Hematopoietic multipotent progenitor cell (in vitro differentiated cells): ENCODE measurements at regions not wholly inside any gene's neighbourhood (a gene's known extent, or its start where the extent isn't known, plus 50 kb on each side); places are given as distances from the start of the nearest gene placed in this dataset.
A peak's percentile ranks its signal among the peaks of the same experiment; 100 is the strongest.
"Not testable (repeated sequence)": the region's sequence is repeated elsewhere in the genome, so short reads cannot be mapped to it uniquely, and the experiment has no call there.

Source experiments
- DNase-seq, 3 donors: peaks; one replicate each; pipeline ENCODE4 v3.0.0-alpha.2; 2011 to 2015; ENCODE audit warnings: low read depth in 2 of 3, low spot score in 2 of 3

DNA sequence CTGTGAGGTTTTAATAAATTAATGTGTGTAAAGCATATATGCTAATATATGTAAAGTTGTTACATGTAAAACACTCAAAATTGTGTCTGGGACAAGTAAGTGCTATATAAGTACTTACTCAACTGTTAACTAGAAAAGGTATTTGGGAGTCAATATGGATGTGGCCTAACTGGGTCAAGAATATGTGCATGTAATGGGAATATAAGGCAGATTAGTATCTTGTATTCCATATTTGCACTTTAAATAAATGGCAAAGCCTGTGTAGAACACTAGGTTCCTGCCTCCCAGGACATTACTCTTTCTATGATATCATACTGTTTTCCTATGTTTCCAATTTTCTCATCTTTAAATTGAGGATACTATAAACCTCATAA, 270.6 kb downstream of the FBXO8 start:
- no peak for DNase-seq

DNA sequence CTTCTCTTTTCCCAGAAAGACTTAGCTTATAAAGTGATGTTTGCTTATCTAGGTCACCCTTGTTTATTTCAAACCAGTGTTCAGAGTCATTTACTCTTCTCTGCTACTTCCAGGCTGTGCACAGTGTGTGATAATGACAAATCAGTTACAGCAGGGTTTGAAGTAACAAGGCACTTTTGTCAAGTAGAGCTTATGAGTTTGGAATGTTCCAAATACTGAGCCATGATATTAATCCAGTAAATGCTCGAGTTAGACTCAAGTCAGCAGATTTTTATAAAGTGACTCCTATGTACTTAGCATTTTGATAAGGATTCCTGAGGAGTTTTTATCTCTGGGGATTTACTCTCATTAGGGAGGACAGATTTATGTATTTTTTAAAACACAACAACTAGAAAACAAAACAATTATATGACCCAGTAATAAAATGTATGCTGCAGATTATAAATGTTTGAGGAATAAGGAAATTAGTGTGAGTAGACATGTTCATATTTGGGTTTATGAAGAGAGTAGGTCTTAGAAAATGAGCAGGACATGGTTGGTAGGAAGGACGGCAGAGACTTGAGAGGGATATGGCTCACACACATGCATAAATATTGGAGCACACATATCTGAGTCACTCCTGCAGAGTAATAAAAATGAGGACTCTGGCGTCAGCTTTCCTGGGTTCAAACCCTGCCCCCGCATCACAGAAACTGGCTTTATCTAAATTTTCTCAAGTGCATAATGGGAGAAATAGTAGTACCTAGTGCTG, 271.2 kb downstream of the FBXO8 start:
- DNase-seq = no peak

DNA sequence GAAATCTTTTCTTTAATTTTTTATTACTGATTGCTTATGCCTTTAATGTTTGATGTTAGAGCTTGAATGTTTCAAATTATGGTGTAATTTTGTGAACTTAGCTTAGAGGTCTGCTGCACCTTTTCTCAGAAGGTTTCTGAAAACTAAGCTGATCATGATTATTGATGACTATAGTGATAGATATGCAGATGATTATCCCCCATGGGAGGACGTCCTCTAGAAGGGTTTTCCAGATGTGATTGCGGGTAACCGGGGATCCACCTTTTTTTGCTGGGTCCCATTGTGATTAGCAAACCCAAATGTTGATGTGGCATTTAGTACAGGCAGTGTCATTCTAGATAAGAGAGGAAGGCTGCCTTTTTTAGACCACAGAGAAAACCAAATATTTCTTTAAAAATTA, 272.9 kb downstream of the FBXO8 start:
- DNase-seq = no peak

DNA sequence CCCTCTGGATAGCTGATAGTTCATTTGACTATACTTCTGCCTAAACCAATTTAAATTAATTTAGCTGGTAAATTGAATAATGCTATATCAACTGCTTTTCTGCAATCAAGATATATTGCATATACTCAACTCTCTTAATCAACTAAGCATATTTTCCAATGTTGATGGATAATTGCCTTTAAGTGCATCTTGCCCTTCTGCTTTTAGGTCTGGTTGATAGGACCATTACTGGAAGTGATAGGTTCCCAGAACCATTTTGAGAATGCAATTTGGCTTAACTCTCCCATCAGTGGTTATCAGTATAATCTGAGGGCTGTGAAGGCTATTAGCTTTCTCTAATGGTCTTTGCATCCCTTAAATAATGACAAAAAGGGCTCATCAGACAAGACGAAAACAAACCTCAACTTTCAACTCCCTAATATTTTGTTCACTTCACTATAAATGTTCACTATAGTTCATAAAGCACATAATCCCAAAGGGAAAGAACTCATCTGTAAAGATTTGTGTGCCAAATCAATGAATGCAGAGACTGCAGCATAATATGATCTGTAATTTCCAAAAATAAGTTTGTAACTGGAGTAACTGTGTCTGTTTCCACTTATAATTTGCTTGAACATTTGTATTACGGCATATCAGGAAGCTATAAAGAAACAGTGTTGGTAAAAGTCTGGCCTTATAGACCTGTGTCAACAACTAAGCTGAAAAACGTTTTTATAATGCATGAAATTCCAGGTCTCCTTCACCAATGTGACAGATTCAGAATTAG, 273.6 kb downstream of the FBXO8 start:
- DNase-seq = no peak

DNA sequence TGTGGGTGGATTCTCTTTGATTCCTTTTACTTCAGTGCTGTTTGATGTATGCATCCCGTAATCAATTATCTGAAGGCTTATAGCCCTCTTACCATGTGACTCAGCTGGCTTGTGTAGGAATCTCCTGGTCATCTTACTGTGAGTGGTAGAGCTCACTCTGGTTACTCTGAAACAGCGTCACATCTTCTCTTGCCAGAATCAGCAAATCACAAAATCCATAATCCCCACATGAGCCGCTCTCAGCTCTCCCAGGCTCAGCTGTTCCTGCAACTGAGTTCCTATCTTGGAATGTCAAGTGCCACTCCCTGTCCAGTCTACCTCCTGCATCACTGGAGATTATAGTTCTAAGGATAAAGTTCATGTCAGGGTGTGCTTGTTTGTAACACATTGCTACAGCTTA, 278.0 kb downstream of the FBXO8 start:
- no peak for DNase-seq

DNA sequence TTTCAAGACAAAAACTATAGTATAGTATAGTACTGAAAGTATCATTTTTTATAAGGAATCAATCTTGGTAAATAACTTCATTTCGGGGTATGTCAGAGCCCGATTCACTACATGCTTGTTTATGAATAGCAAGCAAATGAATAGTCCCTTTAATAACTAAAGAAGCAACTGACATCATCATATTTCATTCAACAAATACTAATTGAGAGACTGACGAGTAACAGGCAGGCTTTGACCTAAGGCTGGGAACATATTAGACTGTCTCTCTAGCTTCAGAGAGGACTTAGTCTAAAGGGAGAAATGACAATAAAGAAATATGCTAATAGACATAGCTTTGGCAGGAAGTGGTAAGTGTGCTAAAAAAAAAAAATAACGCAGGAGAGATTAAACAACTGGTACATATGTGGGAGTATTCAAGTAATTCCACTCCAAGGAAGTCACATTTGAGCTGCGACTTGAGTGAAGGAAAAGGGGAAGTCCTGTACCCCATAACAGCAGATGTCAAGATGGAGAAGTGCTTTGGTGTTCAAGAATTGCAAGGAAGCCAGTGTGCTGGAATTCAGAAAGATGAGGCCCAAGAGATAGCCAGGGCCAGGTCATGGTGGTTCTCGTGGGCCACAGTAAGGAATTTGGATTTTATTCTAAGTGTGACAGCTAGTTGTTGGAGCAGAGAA, 284.9 kb downstream of the FBXO8 start:
- DNase-seq = peak in 2 of 3 donors; percentile 6 to 52

DNA sequence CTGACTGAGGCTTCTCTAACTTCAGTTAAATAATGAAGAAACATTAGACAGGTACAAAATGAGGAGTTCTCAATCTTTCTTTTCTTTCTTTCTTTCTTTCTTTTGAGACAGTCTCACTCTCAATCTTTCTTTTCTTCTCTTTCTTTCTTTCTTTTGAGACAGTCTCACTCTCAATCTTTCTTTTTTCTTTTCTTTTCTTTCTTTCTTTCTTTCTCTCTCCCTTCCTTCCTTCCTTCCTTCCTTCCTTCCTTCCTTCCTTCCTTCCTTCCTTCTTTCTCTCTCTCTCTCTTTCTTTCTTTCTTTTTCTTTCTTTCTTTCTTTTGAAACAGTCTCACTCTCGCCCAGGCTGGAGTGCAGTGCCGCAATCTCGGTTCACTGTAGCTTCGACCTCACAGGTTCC, 287.7 kb downstream of the FBXO8 start:
- not testable (repeated sequence) for DNase-seq

DNA sequence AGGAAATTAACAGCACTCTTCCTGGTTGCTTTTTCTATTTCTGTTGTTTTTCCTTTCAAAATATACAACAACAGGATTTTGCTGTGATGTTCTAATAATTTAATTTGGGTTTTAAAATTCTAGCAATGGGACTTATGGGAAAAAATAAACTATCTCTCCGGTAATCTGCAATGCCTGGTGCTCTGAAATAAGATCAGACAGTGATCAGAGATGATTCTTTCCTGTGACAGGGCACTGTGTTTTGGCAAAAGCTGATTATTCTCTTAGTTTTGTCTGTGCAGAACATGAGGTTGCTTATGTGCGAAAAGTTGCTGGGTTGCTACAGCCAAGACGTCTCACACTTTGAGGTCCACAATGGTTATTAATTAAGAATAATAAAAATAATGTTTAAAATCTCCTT, 291.7 kb downstream of the FBXO8 start:
- no peak for DNase-seq

DNA sequence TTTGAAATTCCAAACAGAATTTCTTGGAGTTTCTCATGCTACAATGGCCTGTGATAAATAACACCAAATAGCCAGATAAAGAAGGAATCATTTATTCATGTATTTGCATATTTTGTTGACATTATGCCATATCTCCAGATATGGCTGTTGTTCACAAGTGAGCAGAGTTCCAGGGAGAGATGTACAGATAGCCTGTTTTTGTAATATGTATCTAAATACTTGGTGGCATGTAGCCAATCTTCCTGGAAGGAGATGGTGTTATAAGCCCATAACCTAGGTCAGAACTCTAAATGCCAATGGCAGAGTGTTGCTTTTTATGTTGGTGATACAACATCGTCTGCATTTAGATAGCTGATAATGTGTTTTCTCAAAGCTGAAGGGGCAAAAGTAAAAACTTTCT, 292.2 kb downstream of the FBXO8 start:
- DNase-seq = no peak

DNA sequence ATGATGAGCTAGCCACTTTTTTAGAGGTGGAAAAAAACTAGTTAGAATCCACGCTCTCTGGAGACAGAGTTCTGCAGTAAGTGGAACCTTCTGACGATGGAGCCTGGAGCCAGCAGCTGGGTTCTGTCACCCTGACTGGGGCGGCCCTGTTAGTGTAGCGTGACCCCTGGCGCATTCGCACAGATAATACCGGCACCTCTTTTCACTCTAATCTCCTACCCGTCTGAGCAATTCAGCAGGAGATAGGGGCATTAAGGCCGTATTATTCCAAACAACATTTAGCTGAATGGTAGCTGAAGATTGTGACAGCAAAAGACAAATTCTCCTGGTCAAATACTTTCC, 292.6 kb downstream of the FBXO8 start:
- DNase-seq = no peak

DNA sequence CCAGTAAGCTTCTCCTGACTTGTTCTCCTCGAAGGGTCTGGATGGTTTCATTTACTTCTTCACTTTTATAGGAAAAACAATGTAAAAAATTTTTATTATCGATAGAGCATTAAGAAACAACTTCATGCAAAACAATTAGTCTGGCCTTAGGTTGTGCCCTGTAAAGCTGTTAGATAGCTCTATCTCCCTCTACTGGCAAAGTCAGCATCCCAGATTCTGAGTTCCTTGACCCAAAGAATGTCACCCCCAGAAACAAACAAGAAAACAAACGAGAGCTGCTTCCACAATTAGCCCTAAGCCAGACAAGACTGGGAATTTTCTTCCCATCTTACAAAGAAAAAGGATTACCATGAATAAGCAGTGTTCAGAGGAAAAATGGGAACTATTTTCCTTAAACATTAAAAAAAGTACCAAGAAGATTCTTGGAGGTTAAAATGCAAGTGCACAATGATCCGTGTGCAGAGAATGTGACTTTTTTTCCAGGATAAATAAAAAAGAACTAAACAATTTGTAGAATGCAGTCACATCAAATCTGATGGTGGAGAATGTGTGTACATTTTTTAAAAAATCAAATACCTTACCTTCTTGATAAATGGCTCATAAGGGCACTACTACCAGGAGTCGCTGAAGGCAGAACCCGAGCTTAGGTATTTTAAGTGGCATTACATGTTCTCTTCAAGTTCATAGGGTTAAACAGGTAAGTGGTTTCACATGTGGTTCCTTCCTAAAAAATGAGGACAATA, 293.2 kb downstream of the FBXO8 start:
- peak in 2 of 3 donors; percentile 6 to 53 for DNase-seq

DNA sequence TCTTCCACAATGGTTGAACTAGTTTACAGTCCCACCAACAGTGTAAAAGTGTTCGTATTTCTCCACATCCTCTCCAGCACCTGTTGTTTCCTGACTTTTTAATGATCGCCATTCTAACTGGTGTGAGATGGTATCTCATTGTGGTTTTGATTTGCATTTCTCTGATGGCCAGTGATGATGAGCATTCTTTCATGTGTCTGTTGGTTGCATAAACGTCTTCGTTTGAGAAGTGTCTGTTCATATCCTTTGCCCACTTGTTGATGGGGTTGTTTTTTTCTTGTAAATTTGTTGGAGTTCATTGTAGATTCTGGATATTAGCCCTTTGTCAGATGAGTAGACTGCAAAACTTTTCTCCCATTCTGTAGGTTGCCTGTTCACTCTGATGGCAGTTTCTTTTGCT, 319.9 kb downstream of the FBXO8 start:
- not testable (repeated sequence) for DNase-seq

DNA sequence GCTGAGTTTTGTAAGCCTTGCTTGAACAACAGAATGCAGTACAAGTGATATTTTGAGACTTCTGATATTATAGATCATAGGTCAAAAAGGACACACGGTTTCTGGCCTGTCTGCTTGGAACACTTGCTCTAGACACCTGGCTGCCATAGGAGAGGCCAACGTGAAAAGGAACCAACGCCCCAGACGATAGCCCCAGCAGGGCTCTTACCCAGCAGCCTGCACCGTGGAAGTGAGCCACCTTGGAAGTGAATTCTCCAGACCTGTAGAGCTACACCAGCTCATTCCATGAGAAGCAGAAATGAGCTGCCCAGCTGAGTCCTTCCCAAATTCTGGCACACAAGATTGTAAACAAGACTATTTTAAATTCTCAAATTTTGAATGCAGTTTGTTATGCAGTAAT, 323.1 kb downstream of the FBXO8 start:
- no peak for DNase-seq

DNA sequence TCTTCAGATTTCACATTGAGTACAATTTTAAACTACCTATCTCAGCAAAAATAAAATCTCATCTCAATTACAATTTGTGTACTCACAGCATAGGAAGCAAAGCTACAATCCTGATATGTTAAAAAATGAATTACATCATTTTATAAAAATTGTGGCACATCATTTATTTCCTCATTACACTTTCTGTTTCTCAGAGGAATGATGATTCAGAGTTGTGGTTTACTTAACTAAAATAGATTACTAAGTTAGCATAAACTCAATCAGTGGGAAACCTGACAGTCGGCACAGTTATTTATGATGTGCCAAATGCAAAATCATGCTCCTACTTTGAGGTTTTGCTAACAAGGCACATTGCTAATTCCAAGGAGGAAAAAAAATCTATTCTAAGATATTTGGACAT, 325.0 kb downstream of the FBXO8 start:
- peak in 2 of 3 donors; percentile 11 to 29 for DNase-seq

DNA sequence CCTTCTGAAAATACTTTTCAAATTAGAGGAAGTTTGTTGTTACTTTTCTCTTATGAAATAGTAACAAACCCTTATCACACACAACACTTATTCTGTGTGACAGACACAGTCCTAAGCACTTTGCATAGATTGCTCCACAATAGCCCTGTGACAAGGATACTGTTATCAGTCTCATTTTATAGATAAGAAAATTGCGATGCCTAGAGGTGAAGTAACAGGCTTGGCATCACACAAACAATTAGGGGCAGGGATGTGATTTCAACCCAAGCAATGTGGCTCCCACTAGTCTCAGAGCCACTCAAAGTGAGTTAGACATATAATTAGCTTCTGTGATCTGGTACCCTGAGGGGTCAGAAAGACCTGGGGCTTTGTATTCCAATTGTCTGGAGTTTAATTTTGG, 339.9 kb downstream of the FBXO8 start:
- DNase-seq = no peak

DNA sequence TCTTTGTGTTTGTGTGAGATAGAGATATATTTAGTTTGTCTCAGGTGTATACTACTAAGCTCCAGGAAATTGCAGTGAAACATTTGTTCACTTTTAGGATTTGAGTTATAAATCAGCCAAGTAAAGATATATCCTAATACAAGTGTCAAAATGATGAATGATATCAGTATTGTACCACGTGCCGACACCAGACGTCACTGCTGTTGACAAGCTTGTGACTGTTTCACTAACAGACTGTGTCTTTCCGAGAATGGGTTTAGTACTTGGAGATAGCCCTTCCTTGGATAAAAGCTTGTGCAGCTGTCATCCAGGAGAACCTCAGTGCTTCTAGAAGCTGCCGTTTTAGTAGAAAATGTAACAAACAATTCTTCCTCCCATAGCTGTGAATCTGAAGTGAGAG, 343.3 kb downstream of the FBXO8 start:
- DNase-seq = no peak

DNA sequence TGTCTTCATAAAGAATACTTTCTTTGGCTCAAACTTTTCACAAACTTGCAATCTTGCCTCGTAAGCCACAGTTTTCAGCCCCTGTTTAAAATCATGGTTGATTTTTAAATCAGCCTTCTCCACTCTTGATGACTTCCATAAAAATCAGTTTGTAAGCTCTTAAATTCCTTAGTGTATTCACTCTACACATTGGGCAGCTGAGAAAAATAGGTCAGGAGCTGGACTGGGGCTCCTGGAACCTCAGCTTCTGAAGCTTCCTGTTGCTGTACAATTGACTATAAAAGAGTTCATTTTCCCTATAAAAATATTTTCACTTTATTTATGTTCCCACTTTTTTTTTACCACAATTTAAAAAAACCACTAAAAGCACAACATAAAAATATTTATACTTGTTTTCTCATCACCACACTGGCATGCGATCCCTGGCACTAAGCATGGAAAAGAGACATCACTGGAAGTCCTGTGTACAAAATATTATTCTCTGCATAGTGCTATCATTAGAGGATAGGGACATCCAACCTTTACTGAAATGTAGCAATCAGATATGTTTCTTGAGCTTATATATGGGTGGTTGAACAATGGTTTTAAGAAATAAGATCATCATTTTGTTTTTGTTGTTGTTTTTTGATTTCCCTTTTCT, 345.7 kb downstream of the FBXO8 start:
- DNase-seq = no peak

DNA sequence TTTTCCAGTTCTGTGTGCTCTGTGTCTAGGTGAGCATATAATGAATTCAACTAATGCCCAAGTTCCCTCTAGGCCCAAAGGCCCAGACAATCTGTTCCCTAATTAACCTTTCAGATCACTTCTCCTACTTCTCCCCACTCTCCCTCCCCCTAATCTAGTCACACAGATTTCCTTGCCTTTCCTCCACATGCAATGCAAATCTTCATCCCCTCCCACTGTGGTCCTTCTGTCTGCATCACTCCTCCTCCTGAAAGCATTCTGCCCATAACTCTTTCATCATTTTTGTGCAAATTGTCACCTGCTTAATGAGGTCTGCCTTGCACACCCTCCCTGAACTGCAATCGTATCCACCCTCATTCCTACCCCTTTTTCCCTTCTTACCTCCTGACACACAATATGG, 346.6 kb downstream of the FBXO8 start:
- DNase-seq = no peak

DNA sequence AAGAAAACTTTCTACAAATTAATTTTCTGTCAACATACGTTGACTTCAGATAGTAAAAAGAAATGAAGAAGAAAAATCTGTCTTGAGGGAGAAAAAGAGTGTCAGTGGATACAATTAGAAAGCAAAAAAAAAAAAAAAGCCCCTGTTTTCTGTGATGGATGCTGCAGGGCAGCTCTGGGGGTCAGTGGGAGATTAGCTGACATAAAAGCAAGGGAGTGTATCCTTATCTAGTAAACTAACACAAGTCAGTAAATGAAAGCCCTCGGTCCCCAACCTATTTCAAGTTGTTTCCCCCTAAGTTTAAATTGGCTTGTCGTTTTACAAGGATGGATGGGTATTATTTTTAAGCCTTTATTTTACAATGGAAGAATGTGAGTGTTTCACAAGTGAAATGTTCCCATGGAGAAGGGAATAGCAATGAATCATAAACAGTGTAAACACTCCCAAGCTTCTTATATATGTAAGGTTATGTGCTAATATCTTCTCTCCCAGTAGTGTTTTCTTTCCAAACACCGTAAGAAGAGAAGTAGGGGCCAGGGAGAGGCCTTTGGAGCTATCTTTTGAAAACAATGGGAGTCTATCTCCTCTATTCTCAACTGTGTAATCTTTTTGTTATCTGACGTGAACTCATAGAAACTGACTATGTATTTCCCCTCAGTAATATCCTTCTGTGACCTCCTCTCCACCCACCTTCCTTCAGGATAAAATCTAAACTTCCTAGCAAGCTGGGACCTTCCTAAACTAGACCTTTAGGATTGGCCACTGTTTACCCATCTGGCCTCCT, 347.7 kb downstream of the FBXO8 start:
- no peak for DNase-seq
